GM19328 (cell line): ENCODE measurements at regions not wholly inside any gene's neighbourhood (a gene's known extent, or its start where the extent isn't known, plus 50 kb on each side); places are given as distances from the start of the nearest gene placed in this dataset.
"Not testable (repeated sequence)": the region's sequence is repeated elsewhere in the genome, so short reads cannot be mapped to it uniquely, and the experiment has no call there.

Experiments used
- ATAC-seq: cut with Tn5 transposase; IDR thresholded peaks from one replicate; pipeline ENCODE4 v1.9.1; 2021; ENCODE audit warnings: mild to moderate bottlenecking, moderate library complexity; ENCODE audit not compliant: unreplicated experiment

DNA sequence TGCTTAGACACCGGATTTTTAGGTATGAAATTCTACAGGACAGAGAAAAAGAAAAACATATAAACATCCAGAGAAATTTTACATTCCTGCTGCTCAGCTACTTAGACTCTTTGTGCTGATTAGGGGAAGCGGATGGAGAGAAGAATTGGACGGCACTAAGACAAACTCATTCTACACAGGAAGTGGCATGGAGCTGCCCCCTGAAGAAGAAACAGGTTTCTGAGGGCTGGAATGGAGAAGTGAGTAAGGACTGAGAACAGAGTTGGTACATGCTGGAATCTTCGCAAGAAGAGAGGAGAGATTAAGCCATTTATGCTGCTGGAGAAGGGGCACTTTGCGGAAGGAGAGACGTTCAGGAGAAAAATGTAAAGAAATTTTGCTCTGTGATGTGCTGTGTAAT lies 253.0 kb upstream of the ERBB4 start:
- no peak for ATAC-seq

DNA sequence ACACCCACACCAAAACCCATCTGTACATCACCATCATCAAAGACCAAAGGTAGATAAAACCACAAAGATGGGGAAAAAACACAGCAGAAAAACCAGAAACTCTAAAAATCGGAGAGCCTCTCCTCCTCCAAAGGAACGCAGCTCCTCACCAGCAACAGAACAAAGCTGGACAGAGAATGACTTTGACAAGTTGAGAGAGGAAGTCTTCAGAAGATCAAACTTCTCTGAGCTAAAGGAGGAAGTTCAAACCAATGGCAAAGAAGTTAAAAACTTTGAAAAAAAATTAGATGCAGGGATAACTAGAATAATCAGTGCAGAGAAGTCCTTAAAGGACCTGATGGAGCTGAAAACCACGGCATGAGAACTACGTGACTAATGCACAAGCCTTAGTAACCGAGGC lies 247.5 kb upstream of the ERBB4 start:
- ATAC-seq, result not testable (repeated sequence)

DNA sequence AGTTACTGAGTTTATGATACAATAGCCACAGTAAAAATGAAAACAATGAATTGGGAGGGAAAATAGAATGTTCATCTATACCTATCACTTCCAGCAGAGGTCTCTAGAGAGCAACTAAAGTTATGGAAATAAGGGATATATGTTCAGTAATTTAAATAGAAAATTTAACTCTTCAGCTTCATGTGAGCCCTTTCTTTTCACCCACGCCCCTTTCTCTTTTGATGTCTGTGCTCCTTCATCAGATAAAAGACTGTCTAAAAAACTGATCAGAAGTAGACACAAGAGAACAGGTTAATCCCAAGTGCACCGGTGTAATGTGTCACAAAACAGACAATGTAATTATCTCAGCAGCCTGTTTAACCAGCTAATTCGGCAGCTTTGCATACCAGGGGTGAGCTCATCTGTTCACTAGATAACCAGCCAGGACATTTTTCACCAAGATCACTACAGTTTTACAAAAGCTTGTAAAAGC lies 238.5 kb upstream of the ERBB4 start:
- no peak for ATAC-seq

DNA sequence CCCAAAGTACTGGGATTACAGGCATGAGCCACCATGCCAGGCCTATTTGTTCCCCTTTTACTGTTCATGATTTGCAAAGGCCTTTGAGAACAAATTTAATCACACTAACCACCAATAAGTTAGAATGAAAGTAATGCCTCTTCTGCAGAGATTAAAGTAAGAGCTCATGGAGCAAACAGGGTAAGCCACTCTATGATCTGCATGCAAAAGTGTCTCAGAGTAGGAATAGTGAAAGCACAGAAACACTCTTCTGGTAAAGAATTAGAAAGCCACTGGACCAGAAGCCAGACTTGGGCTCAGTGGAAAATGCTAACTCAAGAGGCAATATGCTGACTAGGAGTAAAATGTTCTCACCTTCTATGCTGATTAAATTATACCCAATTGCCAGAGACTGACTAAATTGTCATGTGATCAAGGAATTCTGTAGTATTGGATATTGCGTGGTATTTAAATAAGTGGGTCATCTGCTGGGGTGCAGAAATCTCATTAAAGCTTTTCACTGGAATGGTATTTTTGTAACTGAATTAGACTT lies 235.3 kb upstream of the ERBB4 start:
- ATAC-seq, result no peak

DNA sequence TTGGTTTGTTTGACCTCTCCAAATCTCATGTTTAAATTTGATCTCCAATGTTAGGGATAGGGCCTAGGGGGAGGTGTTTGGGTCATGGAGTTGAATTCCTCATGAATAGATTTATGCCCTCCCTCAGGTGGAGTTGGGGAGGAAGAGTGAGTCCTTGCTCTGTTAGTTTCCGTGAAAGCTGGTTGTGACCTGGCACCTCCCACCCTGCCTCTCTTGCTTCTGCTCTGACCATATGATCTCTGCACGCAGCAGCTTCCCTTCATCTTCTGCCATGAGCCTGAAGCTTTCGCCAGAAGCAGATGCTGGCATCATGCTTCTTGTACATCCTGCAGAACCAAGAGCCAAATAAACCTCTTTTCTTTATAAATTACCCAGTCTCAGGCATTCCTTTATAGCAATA lies 231.6 kb upstream of the ERBB4 start:
- no peak for ATAC-seq

DNA sequence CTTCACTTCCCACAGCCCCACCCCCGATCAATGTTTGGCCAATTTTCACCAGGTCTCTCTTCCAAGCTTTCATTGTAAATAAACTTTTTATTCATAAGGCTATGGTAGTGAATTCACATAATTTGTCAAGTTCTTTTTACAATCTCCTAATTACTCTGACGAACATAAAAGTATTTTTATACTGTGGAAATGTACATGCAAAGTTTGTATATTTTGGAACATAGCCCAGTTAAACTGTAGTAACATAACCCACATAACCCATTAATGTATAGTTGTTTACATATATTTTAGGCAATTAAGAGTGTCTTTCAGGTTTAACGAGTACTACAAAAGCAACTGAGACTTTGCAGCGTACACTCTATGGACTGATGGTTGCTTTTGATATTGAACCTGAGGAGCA lies 228.3 kb upstream of the ERBB4 start:
- no peak for ATAC-seq

DNA sequence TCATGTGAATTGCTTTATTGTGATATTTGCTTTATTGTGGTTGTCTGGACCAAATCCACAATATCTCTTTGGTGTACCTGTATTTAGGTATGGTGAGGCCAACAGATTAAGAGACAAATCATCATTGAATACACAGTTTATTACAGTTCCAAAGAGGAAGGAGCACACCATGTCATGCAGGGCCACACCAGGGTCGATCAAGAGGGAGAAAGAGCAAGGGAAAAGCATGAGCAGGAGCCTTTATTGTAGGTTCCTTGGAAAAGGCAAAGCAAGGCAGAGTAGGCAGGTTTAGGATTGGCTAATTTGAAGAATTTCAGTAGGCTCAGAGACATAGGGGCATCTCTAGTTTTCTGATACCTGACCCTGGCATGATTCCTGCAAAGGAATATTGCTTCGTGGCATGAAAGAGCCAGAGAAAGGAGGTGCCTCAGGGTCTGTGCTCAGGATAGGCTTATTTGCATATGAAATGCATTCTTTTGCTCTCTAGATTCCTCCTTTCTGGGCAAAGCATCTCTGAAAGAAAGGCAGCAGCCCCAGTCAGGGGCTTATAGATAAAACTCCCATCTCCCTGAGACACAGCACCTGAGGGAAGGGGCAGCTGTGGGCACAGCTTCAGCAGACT lies 214.2 kb upstream of the ERBB4 start:
- ATAC-seq, result no peak

DNA sequence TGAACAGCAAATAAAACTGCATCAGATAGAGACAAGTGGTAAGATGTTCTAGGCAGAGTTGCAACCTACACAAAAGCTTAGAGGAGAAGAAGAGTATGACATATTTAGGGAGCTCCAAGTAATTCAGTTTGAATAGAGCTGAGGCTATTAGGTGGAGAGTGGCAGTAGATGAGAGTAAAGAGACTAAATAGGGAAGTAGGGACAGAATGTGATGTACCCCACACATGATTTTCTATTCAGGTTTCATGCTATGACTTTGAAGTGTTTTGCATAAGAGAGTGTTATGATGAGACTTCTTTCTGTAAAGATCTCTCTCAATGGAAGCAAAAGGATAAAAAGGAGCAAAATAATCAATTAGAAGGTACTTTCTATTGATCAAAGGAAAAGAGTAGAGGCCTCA lies 206.8 kb upstream of the ERBB4 start:
- peak; percentile 55 for ATAC-seq

DNA sequence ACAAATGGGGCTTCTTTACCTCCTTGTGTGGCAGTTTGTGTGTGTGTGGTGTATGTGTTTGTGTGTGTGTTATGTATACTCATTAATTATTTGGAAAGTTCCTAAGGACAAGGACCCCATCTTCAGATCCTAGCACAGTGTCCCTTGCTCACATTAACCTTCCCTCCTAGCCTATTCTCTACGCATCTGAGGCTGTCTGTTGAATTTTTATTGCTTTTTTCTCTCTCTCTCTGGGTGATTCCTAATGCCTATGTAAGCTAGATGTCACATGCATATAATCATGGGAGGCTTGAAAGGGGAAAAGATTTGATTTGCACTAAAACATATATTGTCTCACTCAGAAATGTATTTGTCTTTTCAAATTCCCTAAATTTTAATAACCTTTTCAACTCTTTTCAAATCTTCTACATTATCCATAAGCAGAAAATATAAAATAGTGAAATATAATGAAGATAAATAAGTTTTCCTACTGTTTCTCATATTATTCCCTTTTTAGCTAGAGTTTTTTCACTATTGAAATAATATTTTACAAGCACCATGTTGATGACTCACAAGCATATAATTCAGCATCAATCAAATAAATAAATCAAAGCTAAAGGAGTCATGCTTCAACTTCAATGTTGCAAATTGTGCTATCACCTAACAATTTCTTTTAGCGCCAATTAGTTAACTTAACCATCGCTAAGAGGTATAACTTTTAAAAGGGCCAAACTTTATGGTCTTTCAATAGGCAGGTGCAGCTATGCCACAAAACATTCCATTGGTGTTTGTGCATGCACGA lies 199.0 kb upstream of the ERBB4 start:
- ATAC-seq, result no peak

DNA sequence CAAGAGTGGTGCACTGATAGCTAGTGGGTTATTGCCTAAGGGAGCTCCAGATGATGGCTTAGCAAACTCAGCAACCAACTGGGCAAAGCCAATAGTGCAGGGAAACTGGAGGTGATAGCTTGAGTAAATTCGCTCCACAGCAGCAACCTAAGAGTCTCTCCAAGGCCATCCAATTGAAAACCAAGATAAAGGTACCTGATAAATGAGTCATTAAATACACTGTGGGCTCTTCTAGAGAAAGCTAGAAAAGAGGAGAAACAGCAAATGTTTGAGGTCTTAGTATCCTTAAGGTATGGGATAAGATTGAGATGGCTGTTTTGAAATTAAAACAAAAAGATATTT lies 197.8 kb upstream of the ERBB4 start:
- no peak for ATAC-seq

DNA sequence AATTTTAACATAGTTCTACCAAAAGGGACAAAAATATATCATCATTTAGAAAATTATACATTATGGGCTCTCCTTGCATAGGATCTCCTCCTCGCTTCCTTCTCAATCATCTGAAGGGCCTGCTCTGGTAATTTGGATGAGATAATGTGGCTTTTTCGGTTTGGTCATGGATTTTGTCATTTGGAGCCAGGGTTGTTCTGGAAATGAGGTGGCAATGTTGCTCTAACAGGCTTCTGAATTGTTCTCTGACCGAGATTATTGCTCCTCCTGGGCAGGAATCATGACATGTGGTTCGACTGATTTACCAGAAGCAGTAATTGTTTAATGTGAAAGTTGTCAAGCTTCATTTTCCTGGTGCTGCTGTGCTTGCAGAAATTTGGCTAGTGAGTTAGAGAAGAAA lies 194.7 kb upstream of the ERBB4 start:
- ATAC-seq, result no peak

DNA sequence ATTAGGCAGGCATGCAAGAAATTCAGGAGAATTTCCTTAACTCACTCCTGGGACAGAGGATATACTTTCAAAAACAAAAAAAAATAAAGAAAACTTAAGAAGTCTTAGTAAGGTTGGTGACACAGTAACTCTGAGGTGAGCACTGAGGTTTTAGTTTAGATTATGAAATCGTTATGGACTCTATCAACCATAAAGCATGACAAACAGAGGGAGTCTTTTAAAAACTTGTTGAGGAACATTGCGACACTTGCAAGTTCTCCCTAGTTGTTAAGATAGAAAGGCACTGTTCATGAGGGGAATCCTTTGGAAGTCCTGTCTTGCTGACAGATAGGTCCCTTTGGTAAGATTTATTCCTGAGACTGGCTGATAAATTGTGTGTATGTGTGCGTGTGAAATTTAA lies 194.3 kb upstream of the ERBB4 start:
- ATAC-seq, result no peak

DNA sequence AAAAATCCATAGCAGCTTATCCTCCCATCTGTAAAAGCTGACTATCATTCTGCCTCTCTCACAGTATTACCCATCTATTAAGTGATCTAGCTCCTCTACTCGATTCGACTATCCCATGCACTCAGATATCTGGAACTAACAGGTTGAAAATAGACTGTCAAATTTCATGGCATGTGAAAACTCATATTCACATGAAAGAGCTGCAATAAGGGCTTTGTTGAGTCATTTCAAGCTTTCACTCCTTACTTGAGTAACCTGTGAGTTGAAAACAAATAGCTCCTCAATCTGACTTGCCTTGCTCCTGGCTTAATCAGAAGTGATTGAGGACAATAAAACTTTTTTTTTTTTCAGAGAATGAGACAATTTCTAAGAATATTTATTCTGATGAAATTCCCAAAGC lies 192.4 kb upstream of the ERBB4 start:
- ATAC-seq, result peak; percentile 73

DNA sequence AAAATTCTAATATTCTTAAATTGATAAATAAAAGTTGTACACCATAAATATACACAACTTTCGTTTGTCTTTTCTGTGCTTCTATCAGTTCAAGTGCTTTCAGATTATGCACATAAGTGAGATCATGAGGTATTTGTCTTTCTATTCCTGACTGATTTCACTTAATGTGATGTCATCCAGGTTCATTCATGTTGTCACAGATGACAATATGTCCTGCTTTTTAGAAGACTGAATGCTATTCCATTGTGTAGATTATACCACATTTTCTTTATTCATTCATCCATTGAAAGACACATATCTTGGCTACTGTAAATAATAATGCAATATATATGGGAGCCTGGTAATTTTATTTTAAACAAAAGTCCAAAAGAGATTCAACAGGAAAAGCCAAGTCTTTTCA lies 190.1 kb upstream of the ERBB4 start:
- no peak for ATAC-seq

DNA sequence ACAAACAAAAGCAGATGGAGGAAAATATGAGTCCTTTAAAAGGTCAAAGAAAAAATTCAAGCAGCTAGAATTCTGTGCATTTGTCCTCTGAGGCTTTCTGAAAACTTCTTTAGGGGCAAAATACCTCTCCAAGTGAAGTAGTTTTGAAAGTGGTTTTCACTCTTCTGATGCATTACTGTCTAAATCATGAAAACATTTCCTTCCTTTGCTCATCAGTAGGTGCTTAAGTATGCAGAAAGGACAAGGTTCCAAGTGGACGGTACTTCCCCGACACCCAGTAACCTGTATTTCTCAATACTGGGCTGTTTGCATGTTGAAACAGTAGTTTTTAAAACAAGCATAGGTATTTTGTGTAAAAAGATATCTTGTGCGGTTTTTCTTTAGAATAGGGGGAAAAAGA lies 189.1 kb upstream of the ERBB4 start:
- ATAC-seq, result peak; percentile 38

DNA sequence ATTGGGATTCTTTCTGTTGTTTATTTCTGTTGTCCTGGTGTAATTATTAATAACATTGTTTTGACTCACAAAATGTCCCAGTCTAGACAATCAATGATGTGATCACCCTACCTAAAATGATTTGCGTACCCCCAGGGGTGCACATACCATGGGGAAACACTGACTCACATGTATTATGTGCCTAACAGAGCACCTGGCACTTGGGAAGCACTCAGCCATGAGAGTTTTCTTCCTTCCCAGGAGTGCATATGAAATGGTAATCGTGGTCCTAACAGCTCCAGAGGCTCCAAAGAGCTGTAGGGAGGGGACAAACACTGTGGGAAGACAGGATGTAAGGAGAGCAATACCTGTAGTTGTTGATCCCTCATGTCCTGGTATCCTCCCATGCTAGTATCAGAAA lies 187.8 kb upstream of the ERBB4 start:
- ATAC-seq, result no peak

DNA sequence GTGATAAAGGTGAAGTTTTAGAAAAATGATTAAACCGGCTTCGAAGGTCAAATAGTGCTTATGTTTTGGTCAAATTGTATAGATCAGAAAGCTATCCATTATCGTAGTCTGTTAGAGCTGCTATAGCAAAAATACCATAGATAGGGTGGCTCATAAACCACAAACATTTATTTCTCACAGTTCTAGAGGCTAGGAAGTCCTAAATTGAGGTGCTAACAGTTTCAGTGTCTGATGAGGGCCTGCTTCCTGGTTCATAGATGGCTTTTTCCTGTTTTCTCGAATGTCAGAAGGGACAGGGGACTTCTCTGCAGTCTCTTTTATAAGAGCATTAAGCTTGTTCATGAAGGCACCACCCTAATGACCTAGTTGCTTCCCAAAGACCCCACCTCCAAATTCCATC lies 186.6 kb upstream of the ERBB4 start:
- ATAC-seq, result no peak

DNA sequence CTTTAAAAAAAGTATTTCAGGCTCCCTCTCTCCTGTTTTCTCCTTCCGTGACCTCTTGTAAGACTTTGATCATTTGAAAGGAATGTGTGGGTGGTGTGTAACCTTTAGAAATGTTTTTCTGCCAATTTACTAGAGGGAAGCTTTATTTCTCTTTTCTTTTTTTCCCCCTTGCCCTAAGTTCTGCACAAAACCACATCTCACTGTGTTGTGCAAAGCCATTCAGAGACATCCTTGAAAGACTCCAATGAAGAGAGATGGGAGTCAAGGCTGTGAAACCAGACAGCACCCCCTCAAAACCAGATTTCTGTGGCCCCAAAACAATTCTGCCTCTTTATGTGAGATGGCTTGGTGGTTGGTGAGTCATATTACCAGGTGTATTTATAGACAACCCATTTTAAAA lies 184.6 kb upstream of the ERBB4 start:
- no peak for ATAC-seq

DNA sequence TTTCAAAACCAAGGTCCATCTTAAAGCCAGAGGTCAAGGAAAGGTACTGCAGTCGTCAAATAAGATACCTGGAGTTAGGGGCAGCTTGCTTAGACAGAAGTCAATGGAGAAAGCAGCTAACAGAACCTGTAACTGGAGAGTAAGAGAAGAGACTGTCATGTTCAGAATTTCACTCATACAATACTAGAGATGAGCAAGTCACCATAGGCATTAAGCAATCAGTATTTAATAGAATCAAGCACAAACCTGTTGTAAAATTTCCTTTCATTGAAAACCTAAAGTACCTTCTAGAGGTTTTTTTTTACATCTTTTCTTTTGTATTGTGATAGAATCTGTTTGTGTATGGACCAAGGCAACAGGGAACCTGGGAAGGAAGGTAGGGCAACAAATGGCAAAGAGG lies 183.4 kb upstream of the ERBB4 start:
- no peak for ATAC-seq

DNA sequence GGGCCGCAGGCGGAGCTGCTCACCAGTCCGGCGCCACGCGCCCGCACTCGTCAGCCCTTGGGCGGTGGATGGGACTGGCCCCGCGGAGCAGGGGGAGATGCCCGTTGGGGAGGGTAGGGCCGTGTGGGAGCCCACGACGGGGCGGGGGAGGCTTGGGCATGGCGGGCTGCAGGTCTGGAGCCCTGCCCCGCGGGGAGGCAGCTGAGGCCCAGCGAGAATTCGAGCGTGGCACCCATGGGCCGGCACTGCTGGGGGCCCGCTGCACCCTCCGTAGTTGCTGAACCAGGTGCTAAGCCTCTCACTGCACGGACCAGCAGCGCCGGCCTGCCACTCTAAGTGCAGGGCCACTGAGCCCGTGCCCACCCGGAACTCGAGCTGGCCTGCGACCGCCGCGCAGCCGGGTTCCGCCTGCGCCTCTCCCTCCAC lies 182.4 kb upstream of the ERBB4 start:
- no peak for ATAC-seq

DNA sequence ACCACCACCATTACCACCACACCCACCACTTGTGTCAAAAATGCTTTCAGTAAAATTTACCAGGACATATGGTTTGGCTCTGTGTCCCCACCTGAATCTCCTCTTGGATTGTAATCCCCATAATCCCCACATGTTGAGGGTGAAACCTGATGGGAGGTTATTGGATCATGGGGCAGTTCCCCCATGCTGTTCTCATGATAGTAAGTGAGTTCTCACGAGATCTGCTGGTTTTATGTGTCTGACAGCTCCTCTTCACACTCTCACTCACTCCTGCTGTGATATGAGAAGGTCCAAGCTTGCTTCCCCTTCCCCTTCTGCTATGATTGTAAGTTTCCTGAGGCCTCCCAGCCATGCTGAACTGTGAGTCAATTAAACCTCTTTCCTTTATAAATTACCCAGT lies 176.8 kb upstream of the ERBB4 start:
- not testable (repeated sequence) for ATAC-seq

DNA sequence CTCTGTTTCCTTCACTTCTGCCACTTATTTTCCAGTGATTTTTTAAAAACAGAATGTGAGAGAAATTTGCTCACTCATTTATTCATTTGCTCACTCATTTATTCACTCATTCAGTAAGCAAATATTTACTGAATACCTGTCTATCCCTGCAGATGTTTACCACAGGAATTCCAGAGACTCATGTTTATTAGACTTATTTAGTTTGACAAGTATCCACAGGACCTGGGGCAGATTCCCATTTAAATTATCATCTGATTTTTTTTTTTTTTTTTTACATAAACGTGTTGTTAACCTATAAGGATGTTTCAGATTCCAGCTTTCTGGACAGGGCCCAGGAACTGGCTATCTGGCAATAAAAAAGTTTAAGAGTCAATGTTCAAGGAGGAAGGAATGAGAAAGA lies 175.1 kb upstream of the ERBB4 start:
- ATAC-seq, result no peak

DNA sequence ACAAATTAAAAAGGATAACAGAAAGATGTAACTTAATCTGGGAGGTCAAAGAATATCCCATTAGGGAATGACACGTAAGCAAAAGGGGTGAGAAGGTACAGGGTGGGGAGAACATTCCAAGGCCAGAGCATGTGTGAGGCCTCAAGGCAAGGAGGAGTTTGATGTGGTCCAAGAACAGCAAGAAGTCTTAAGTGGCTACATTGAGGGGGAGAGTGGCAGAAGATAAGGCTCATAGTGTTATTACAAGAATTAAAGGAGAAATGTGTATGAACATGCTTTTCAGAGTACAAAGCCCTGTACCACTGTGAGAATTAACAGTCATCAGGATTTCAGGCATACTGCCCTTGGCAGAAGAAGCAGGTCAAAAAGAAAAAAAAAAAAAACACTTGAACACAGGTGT lies 174.4 kb upstream of the ERBB4 start:
- ATAC-seq, result no peak
